Activated T-cell treated with anti-CD3 and anti-CD28 coated beads, Interleukin-2, amount 50 U/mL, for 4 hours (primary cell): ENCODE measurements at regions not wholly inside any gene's neighbourhood (a gene's known extent, or its start where the extent isn't known, plus 50 kb on each side); places are given as distances from the start of the nearest gene placed in this dataset.
"Not testable (repeated sequence)": the region's sequence is repeated elsewhere in the genome, so short reads cannot be mapped to it uniquely, and the experiment has no call there.

Source experiments
- ATAC-seq, 2 donors: fragments of 200-7000 bp; cut with Tn5 transposase; one replicate each; pipeline ENCODE4 v1.10.0; 2021
- DNase-seq: peaks from one replicate; pipeline ENCODE4 v3.0.0-alpha.2; 2020
- H3K27me3 Mint-ChIP-seq: one replicate; pipeline ENCODE4 v1.8.0; 2021; ENCODE audit warnings: low read depth, mixed read lengths
- H3K36me3 Mint-ChIP-seq: one replicate; pipeline ENCODE4 v1.8.0; 2022; ENCODE audit warnings: mixed read lengths; ENCODE audit not compliant: insufficient read depth
- H3K4me1 Mint-ChIP-seq: one replicate; pipeline ENCODE4 v1.8.0; 2021; ENCODE audit warnings: low read depth, mixed read lengths
- H3K4me3 Mint-ChIP-seq: one replicate; pipeline ENCODE4 v1.8.0; 2021; ENCODE audit warnings: mild to moderate bottlenecking, moderate library complexity, mixed read lengths
- H3K9me3 Mint-ChIP-seq: one replicate; pipeline ENCODE4 v1.8.0; 2021; ENCODE audit warnings: mixed read lengths

GRCh38 chr10:33027088-33027487 lies 69.1 kb upstream of the ITGB1 start:
- Mint-ChIP-seq H3K27me3 (no peaks in the 10 kb centered on the region), H3K36me3 (no peaks in the 10 kb centered on the region), H3K9me3 (no peaks in the 10 kb centered on the region), H3K4me1 (peaks cover 60% of the 10 kb centered on the region), H3K4me3 (no peak overlapping the region)
- ATAC-seq (no peak), DNase-seq (no peak)

DNA sequence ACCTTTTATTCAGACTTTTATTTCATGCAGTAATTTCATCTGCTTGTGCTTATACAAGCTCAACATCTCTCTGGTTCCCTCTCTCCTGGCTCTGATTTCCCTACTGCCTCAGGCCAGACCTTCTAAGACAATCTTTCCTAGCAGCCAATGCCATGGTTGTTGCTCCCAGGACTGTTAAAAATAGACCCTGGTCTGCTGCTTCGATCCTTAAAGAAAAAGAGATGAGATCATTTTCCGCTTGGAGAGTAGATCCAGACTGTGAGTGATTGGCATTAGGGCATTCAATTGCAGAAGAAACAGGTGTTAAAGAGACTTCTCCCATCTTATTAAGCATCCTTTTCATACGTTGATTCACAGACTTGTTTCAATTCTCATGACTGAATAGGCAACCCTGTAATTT lies 68.4 kb upstream of the ITGB1 start:
- H3K9me3 Mint-ChIP-seq = no peaks in the 10 kb centered on the region
- no peak for DNase-seq
- H3K27me3 Mint-ChIP-seq = no peaks in the 10 kb centered on the region
- no peaks in the 10 kb centered on the region for H3K36me3 Mint-ChIP-seq
- no peak for ATAC-seq
- no peak overlapping the region for H3K4me3 Mint-ChIP-seq
- H3K4me1 Mint-ChIP-seq = peaks cover 57% of the 10 kb centered on the region

DNA sequence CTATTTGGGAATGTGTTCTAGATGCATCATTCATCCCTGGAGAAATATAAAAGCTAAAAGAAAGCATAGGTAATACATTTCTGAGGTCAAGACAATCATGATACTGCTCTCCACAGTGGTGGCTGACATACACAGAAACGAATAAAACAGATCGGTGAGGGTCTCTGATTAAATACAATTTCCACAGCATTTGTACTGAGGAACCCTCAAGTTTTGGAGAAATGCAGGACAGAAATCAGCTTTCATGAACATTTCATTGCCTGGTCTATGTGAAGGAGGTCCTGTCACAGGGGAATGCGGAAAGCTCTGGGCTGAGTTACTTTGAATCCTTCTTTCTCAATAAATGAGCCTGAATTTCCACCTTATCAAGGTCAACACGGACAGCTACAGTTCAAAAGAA lies 67.9 kb upstream of the ITGB1 start:
- no peaks in the 10 kb centered on the region for H3K36me3 Mint-ChIP-seq
- H3K4me3 Mint-ChIP-seq = no peak overlapping the region
- ATAC-seq (no peak), DNase-seq (no peak)
- peaks cover 53% of the 10 kb centered on the region for H3K4me1 Mint-ChIP-seq
- H3K27me3 Mint-ChIP-seq = no peaks in the 10 kb centered on the region
- no peaks in the 10 kb centered on the region for H3K9me3 Mint-ChIP-seq

- Mint-ChIP-seq H3K36me3 (no peaks in the 10 kb centered on the region), H3K4me1 (peaks cover 48% of the 10 kb centered on the region), H3K27me3 (no peaks in the 10 kb centered on the region), H3K4me3 (no peak overlapping the region), H3K9me3 (no peaks in the 10 kb centered on the region)
- DNase-seq = no peak
- ATAC-seq = no peak
These were observed 67.0 kb upstream of the ITGB1 start for GRCh38 chr10:33025039-33025438.

- no peaks in the 10 kb centered on the region for H3K9me3 Mint-ChIP-seq
- no peaks in the 10 kb centered on the region for H3K27me3 Mint-ChIP-seq
- ATAC-seq (no peak), DNase-seq (no peak)
- H3K4me3 Mint-ChIP-seq = no peak overlapping the region
- peaks cover 32% of the 10 kb centered on the region for H3K4me1 Mint-ChIP-seq
- no peaks in the 10 kb centered on the region for H3K36me3 Mint-ChIP-seq
These were observed 64.7 kb upstream of the ITGB1 start for GRCh38 chr10:33022691-33023090.

DNA sequence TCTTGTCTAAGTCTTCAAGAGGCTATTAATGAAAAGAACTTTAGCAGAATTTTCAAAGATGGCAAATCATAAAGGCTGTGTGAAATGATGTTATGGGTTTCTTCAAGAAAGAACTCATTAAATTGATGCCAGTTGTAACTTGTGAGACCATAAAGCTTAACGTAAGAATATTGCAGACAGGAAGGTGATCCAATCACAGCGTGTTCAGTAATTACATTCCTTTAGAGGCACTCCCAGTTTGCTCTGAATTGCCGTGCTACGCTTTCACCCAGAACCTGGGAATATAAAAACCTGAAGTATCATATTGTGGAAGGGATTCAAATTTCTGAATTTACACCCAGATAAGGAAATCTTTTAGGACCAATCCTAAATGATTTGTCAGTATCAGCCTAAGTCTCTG lies 64.1 kb upstream of the ITGB1 start:
- no peaks in the 10 kb centered on the region for H3K27me3 Mint-ChIP-seq
- H3K4me3 Mint-ChIP-seq = no peak overlapping the region
- no peak for DNase-seq
- ATAC-seq = no peak
- peaks cover 26% of the 10 kb centered on the region for H3K4me1 Mint-ChIP-seq
- H3K9me3 Mint-ChIP-seq = no peaks in the 10 kb centered on the region
- no peaks in the 10 kb centered on the region for H3K36me3 Mint-ChIP-seq

DNA sequence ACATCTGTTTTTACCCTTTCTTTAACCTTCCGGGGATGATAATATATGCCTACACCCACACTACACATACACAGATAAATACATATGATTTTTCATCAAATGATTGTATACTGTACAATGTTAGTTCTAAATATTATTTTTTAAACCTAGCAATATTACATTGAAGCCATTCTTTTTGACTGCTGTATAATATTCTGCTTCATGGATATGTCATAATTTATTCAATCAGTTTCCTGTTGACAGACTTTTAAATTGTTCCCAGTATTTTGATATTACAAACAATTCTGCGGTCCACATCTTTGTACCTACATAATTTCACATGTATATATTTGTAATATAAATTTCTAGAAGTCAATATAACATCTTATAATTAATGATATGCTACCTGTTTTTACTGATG lies 59.0 kb upstream of the ITGB1 start:
- DNase-seq (no peak), ATAC-seq (no peak)
- H3K36me3 Mint-ChIP-seq = no peaks in the 10 kb centered on the region
- H3K4me3 Mint-ChIP-seq = no peak overlapping the region
- no peaks in the 10 kb centered on the region for H3K27me3 Mint-ChIP-seq
- peaks cover 8% of the 10 kb centered on the region for H3K4me1 Mint-ChIP-seq
- H3K9me3 Mint-ChIP-seq = no peaks in the 10 kb centered on the region

DNA sequence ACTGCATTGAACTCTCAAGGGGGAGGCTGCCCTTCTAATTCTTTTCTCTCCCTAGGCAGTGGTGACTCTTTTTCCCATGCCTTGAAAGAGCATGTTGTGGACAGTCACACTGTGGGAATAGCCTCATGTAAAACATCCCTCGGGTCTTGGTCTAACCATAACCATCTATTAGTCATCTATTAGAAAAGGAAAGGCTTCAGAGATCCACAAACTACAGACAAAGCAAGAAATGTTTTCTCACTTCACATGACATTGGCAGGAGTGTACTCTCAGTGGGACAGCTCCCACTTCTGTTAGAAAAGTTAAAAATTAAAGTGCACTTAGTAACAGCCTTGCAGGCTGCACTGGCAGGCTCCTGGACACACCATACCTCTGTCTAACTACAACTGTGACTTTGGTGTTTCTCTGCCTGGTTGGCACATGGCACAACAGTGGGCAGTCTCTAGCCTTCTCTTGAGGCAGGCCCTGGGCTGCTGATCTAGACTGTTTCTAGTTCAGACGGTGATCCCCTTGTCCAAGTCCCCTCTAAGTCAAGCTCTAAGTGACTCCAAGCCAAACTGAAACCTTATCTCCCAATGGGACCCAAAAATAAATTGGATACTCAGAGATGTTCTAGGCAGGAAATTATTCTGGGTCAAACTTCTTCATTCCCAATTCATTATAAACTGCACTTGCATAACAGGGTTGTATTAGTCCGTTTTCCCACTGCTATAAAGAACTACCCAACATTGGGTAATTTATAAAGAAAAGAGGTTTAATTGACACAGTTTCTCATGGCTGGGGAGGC lies 57.9 kb upstream of the ITGB1 start:
- no peaks in the 10 kb centered on the region for H3K36me3 Mint-ChIP-seq
- no peak for DNase-seq
- H3K9me3 Mint-ChIP-seq = no peaks in the 10 kb centered on the region
- peaks cover 11% of the 10 kb centered on the region for H3K4me1 Mint-ChIP-seq
- H3K27me3 Mint-ChIP-seq = no peaks in the 10 kb centered on the region
- no peak for ATAC-seq
- H3K4me3 Mint-ChIP-seq = no peak overlapping the region

- not testable (repeated sequence) for H3K4me3 Mint-ChIP-seq, DNase-seq, ATAC-seq, H3K27me3 Mint-ChIP-seq, H3K36me3 Mint-ChIP-seq, H3K9me3 Mint-ChIP-seq
- peaks cover 35% of the 10 kb centered on the region for H3K4me1 Mint-ChIP-seq
These were observed 55.3 kb upstream of the ITGB1 start for GRCh38 chr10:33013331-33013730.

- Mint-ChIP-seq H3K9me3 (no peaks in the 10 kb centered on the region), H3K4me1 (peaks cover 36% of the 10 kb centered on the region), H3K4me3 (no peak overlapping the region), H3K36me3 (no peaks in the 10 kb centered on the region), H3K27me3 (no peaks in the 10 kb centered on the region)
- ATAC-seq (no peak), DNase-seq (no peak)
These were observed 54.3 kb upstream of the ITGB1 start for GRCh38 chr10:33012306-33012705.

GRCh38 chr10:33010132-33011037 lies 52.4 kb upstream of the ITGB1 start:
- Mint-ChIP-seq H3K9me3 (no peaks in the 10 kb centered on the region), H3K4me3 (peak overlapping the region; percentile 30), H3K4me1 (peaks cover 41% of the 10 kb centered on the region), H3K27me3 (no peaks in the 10 kb centered on the region), H3K36me3 (no peaks in the 10 kb centered on the region)
- DNase-seq = no peak
- peak in 1 of 2 donors; percentile 4 for ATAC-seq

GRCh38 chr10:33009244-33010131 lies 51.5 kb upstream of the ITGB1 start:
- Mint-ChIP-seq H3K4me1 (peaks cover 41% of the 10 kb centered on the region), H3K4me3 (peak overlapping the region; percentile 2)
- peak; percentile 61 to 63 for ATAC-seq

GRCh38 chr10:33008499-33009243 lies 50.6 kb upstream of the ITGB1 start:
- peaks cover 41% of the 10 kb centered on the region for H3K4me1 Mint-ChIP-seq
- ATAC-seq = peak; percentile 62 to 68
- no peaks in the 10 kb centered on the region for H3K27me3 Mint-ChIP-seq
- peak overlapping the region; percentile 80 for H3K4me3 Mint-ChIP-seq
- peak; percentile 57 for DNase-seq
- no peaks in the 10 kb centered on the region for H3K36me3 Mint-ChIP-seq
- no peaks in the 10 kb centered on the region for H3K9me3 Mint-ChIP-seq

More at GRCh38 chr10:33009244-33010131, 51.5 kb upstream of the ITGB1 start:
- Mint-ChIP-seq H3K36me3 (no peaks in the 10 kb centered on the region), H3K9me3 (no peaks in the 10 kb centered on the region), H3K27me3 (no peaks in the 10 kb centered on the region)
- no peak for DNase-seq
